A549 (cell line): ENCODE measurements at regions not wholly inside any gene's neighbourhood (a gene's known extent, or its start where the extent isn't known, plus 50 kb on each side); places are given as distances from the start of the nearest gene placed in this dataset.

Experiments
- CHD4 ChIP-seq: fragments of 200-600 bp; sonication (generic); IDR thresholded peaks from 2 replicates; pipeline ENCODE4 v1.6.1; 2016; ENCODE audit warnings: antibody characterized with exemption, mild to moderate bottlenecking, borderline replicate concordance
- EP300 ChIP-seq, 2 experiments: fragments of >200 bp; sonication (Bioruptor Twin); formaldehyde crosslinking; IDR thresholded peaks; 2 replicates in 1 of 2; 3 replicates in 1 of 2; pipeline ENCODE4 v1.6.1; 2016 to 2017
- MAZ ChIP-seq: fragments of 150-350 bp; IDR thresholded peaks from 2 replicates; pipeline ENCODE4 v1.6.1; 2014; ENCODE audit warnings: antibody characterized with exemption, low read depth, low read length, borderline replicate concordance
- MYC ChIP-seq: IDR thresholded peaks from 2 replicates; pipeline ENCODE4 v1.6.1; 2012; ENCODE audit warnings: mild to moderate bottlenecking, inconsistent platforms, low read length, improper control_type of control experiment, borderline replicate concordance
- TF ChIP-seq, protein P1 (sequence below): fragments of 250-450 bp; sonication (Bioruptor Pico); IDR thresholded peaks from 2 replicates; pipeline ENCODE4 v1.5.0; 2021; ENCODE audit warnings: mild to moderate bottlenecking, moderate library complexity, borderline replicate concordance

DNA sequence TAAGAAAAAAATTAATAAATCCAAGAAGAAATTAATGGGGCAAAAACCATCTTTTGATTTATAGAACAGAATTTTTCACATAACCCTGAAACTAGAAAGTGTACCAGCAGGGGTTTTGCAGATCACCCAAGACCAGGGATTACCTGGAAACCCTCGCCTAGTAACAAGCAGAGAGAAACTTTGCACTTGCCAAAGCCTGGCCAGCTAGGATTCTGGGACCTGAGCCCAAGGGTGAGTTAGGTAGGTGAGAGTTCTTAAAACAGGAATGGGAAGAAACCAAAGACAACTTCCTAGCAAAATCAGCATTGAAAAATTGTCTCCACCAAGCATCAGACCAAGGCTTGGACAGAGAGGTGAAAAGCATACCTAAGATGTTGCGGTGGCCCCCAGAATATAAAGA lies 247.0 kb upstream of the NBEA start:
- TF ChIP-seq CHD4 (no peak), MAZ (no peak), MYC (no peak), EP300 (IDR thresholded peaks at IDR 0.05) (no peak)
- TF ChIP-seq, protein P1, sequence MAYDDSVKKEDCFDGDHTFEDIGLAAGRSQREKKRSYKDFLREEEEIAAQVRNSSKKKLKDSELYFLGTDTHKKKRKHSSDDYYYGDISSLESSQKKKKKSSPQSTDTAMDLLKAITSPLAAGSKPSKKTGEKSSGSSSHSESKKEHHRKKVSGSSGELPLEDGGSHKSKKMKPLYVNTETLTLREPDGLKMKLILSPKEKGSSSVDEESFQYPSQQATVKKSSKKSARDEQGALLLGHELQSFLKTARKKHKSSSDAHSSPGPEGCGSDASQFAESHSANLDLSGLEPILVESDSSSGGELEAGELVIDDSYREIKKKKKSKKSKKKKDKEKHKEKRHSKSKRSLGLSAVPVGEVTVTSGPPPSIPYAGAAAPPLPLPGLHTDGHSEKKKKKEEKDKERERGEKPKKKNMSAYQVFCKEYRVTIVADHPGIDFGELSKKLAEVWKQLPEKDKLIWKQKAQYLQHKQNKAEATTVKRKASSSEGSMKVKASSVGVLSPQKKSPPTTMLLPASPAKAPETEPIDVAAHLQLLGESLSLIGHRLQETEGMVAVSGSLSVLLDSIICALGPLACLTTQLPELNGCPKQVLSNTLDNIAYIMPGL (CRISPR knock-in tag), result no peak
